ENCODE measurements at regions not wholly inside any gene's neighbourhood (a gene's known extent, or its start where the extent isn't known, plus 50 kb on each side); places are given as distances from the start of the nearest gene placed in this dataset.

DNA sequence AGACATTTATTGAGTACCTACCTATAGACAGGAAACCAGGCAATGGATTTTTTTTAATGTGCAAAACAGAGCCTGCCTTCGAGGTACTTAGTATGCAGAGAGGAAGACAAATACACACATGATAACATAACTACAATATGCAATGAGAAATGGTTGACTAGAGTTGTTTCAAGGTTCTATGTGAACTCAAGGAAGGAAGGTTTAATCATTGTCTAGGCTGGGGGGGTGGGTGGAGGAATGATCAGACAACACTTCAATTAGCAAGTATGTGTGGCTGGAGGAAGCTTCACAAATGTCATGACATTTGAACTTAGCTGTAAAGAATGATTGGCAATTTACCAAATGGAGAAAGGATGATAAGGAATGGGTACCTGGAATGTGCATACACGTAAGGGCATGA is 985.3 kb downstream of the FLRT2 start:
- DNase-seq: no peak
- POLR2A ChIA-PET (ENCODE audit: unreplicated experiment): no interaction called here

DNA sequence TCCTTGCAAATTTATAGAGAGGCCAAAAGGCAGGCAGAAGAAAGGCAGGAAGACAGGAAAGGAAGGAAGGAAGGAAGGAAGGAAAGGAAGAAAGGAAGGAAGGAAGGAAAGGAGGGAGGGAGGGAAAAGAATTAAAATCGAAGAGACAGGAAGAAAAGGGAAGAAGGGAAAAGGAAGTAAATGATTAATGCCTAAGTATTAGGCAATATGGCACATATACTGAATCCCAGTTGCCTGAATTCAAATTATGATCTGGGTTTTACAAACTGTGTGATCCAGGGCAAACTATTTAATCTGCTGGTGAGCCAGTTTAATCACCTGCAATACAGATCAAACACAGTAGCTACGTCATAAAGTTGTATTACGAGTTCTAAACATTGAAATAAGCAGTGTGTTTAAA is 983.6 kb downstream of the FLRT2 start:
- CTCF ChIA-PET: no interaction called here
- intact Hi-C loops (cut with micrococcal nuclease; ENCODE audit: unreplicated experiment): no loop called here
- Histone ChIP-seq H4K20me1 (ENCODE audit: insufficient read depth) (no peaks in the 10 kb centered on the region), H2AFZ (no peak overlapping the region), H3K9me2 (ENCODE audit: insufficient read depth) (no peaks in the 10 kb centered on the region), H3K9me3 (ENCODE audit: insufficient read depth, low read depth) (no peaks in the 10 kb centered on the region), H3K79me2 (ENCODE audit: low read depth) (no peaks in the 10 kb centered on the region), H3F3A (ENCODE audit: insufficient read depth, low read depth) (no peaks in the 10 kb centered on the region), H3K4me2 (no peak overlapping the region), H3K4me1 (replicated peaks; ENCODE audit: insufficient read depth) (no peaks in the 10 kb centered on the region), H3K27ac (no peak overlapping the region), H3K4me3 (no peak overlapping the region), H3K27me3 (ENCODE audit: insufficient read depth, low read depth) (no peaks in the 10 kb centered on the region), H3K36me3 (ENCODE audit: low read depth) (no peaks in the 10 kb centered on the region)
- no peak for TF ChIP-seq EZH2 (IDR thresholded peaks at IDR 0.05; ENCODE audit: low read depth)
- TF ChIP-seq, protein P1, sequence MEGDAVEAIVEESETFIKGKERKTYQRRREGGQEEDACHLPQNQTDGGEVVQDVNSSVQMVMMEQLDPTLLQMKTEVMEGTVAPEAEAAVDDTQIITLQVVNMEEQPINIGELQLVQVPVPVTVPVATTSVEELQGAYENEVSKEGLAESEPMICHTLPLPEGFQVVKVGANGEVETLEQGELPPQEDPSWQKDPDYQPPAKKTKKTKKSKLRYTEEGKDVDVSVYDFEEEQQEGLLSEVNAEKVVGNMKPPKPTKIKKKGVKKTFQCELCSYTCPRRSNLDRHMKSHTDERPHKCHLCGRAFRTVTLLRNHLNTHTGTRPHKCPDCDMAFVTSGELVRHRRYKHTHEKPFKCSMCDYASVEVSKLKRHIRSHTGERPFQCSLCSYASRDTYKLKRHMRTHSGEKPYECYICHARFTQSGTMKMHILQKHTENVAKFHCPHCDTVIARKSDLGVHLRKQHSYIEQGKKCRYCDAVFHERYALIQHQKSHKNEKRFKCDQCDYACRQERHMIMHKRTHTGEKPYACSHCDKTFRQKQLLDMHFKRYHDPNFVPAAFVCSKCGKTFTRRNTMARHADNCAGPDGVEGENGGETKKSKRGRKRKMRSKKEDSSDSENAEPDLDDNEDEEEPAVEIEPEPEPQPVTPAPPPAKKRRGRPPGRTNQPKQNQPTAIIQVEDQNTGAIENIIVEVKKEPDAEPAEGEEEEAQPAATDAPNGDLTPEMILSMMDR (conservative IDR thresholded peaks at IDR 0.05): no peak
- POLR2A ChIA-PET (ENCODE audit: unreplicated experiment): no interaction called here
- BruUV-seq (replicated peaks): no TSS peak
- DNase-seq: no peak

More for the DNA sequence above, 985.3 kb downstream of the FLRT2 start:
- no peaks in the 10 kb centered on the region for H3K9me2 ChIP-seq (ENCODE audit: insufficient read depth)
- H3K27ac ChIP-seq: no peak overlapping the region
- no peaks in the 10 kb centered on the region for H3K9me3 ChIP-seq (ENCODE audit: insufficient read depth, low read depth)
- BruUV-seq (replicated peaks): no TSS peak
- no peaks in the 10 kb centered on the region for H3K4me1 ChIP-seq (replicated peaks; ENCODE audit: insufficient read depth)
- TF ChIP-seq EZH2 (IDR thresholded peaks at IDR 0.05; ENCODE audit: low read depth): no peak
- no peaks in the 10 kb centered on the region for H3K79me2 ChIP-seq (ENCODE audit: low read depth)
- H3K4me2 ChIP-seq: no peak overlapping the region
- no peaks in the 10 kb centered on the region for H3K36me3 ChIP-seq (ENCODE audit: low read depth)
- no peaks in the 10 kb centered on the region for H3K27me3 ChIP-seq (ENCODE audit: insufficient read depth, low read depth)
- H3K4me3 ChIP-seq: no peak overlapping the region
- CTCF ChIA-PET: no interaction called here
- intact Hi-C loops (cut with micrococcal nuclease; ENCODE audit: unreplicated experiment): no loop called here
- H2AFZ ChIP-seq: no peak overlapping the region
- H4K20me1 ChIP-seq (ENCODE audit: insufficient read depth): no peaks in the 10 kb centered on the region
- H3F3A ChIP-seq (ENCODE audit: insufficient read depth, low read depth): no peaks in the 10 kb centered on the region

- ChIA-PET POLR2A (ENCODE audit: unreplicated experiment) (no interaction called here), CTCF (no interaction called here)
- H2AFZ ChIP-seq: no peak overlapping the region
These were observed 983.1 kb downstream of the FLRT2 start for GRCh38 chr14:86513056-86513455.

GRCh38 chr14:86510491-86510890 is 980.5 kb downstream of the FLRT2 start:
- no peak for DNase-seq
- ChIA-PET CTCF (no interaction called here), POLR2A (ENCODE audit: unreplicated experiment) (no interaction called here)
- TF ChIP-seq, protein P1 (conservative IDR thresholded peaks at IDR 0.05): no peak
- no peak for TF ChIP-seq EZH2 (IDR thresholded peaks at IDR 0.05; ENCODE audit: low read depth)
- no peaks in the 10 kb centered on the region for H3K27me3 ChIP-seq (ENCODE audit: insufficient read depth, low read depth)
- H4K20me1 ChIP-seq (ENCODE audit: insufficient read depth): no peaks in the 10 kb centered on the region
- no peak overlapping the region for H3K4me3 ChIP-seq
- intact Hi-C loops (cut with micrococcal nuclease; ENCODE audit: unreplicated experiment): no loop called here
- BruUV-seq (replicated peaks): no TSS peak
- no peaks in the 10 kb centered on the region for H3K4me1 ChIP-seq (replicated peaks; ENCODE audit: insufficient read depth)
- H2AFZ ChIP-seq: no peak overlapping the region
- no peaks in the 10 kb centered on the region for H3K9me2 ChIP-seq (ENCODE audit: insufficient read depth)
- H3K79me2 ChIP-seq (ENCODE audit: low read depth): no peaks in the 10 kb centered on the region
- H3F3A ChIP-seq (ENCODE audit: insufficient read depth, low read depth): no peaks in the 10 kb centered on the region
- no peaks in the 10 kb centered on the region for H3K36me3 ChIP-seq (ENCODE audit: low read depth)
- H3K4me2 ChIP-seq: no peak overlapping the region
- no peaks in the 10 kb centered on the region for H3K9me3 ChIP-seq (ENCODE audit: insufficient read depth, low read depth)
- H3K27ac ChIP-seq: no peak overlapping the region

More at GRCh38 chr14:86513056-86513455, 983.1 kb downstream of the FLRT2 start:
- Histone ChIP-seq H3K9me2 (ENCODE audit: insufficient read depth) (no peaks in the 10 kb centered on the region), H3K79me2 (ENCODE audit: low read depth) (no peaks in the 10 kb centered on the region), H3K4me3 (no peak overlapping the region), H3K9me3 (ENCODE audit: insufficient read depth, low read depth) (no peaks in the 10 kb centered on the region), H4K20me1 (ENCODE audit: insufficient read depth) (no peaks in the 10 kb centered on the region), H3F3A (ENCODE audit: insufficient read depth, low read depth) (no peaks in the 10 kb centered on the region), H3K4me1 (replicated peaks; ENCODE audit: insufficient read depth) (no peaks in the 10 kb centered on the region), H3K4me2 (no peak overlapping the region), H3K36me3 (ENCODE audit: low read depth) (no peaks in the 10 kb centered on the region), H3K27me3 (ENCODE audit: insufficient read depth, low read depth) (no peaks in the 10 kb centered on the region), H3K27ac (no peak overlapping the region)
- intact Hi-C loops (cut with micrococcal nuclease; ENCODE audit: unreplicated experiment): no loop called here
- no peak for DNase-seq
- no TSS peak for BruUV-seq (replicated peaks)
- TF ChIP-seq EZH2 (IDR thresholded peaks at IDR 0.05; ENCODE audit: low read depth): no peak
- TF ChIP-seq, protein P1 (conservative IDR thresholded peaks at IDR 0.05): no peak

All from PC-9 (cell line).